ENCODE measurements at regions not wholly inside any gene's neighbourhood (a gene's known extent, or its start where the extent isn't known, plus 50 kb on each side); places are given as distances from the start of the nearest gene placed in this dataset.

DNA sequence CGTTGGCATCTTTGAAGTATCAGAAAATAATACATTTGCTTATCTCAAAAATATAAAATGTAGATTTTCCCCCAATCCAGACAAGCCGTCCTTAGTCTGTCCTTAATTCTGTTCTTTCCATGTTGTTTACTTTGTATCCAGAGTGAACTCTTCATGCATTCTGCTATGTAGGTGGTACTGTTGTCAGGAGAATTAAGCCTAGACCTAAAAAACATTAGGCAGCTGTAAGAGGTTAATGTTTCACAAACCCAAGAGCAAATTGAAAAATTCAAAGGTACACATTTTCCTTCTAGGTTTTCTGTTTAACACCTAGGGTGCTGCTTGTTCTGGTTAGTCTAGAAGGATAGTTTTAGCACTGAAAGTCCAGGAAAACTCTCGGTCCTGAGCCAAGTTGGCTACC is 426.4 kb downstream of the QKI start:
- Mint-ChIP-seq H3K27ac (ENCODE audit: unreplicated experiment) (no peak overlapping the region), H3K36me3 (ENCODE audit: unreplicated experiment) (peaks cover 12% of the 10 kb centered on the region), H3K4me1 (ENCODE audit: low read depth, unreplicated experiment) (peaks cover 17% of the 10 kb centered on the region), H3K27me3 (ENCODE audit: unreplicated experiment) (peaks cover 2% of the 10 kb centered on the region), H3K4me3 (ENCODE audit: unreplicated experiment) (no peak overlapping the region), H3K9me3 (ENCODE audit: unreplicated experiment) (peaks cover 5% of the 10 kb centered on the region)
- no peak for DNase-seq
- TF ChIP-seq, protein P1, sequence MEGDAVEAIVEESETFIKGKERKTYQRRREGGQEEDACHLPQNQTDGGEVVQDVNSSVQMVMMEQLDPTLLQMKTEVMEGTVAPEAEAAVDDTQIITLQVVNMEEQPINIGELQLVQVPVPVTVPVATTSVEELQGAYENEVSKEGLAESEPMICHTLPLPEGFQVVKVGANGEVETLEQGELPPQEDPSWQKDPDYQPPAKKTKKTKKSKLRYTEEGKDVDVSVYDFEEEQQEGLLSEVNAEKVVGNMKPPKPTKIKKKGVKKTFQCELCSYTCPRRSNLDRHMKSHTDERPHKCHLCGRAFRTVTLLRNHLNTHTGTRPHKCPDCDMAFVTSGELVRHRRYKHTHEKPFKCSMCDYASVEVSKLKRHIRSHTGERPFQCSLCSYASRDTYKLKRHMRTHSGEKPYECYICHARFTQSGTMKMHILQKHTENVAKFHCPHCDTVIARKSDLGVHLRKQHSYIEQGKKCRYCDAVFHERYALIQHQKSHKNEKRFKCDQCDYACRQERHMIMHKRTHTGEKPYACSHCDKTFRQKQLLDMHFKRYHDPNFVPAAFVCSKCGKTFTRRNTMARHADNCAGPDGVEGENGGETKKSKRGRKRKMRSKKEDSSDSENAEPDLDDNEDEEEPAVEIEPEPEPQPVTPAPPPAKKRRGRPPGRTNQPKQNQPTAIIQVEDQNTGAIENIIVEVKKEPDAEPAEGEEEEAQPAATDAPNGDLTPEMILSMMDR (IDR thresholded peaks at IDR 0.05; ENCODE audit: partially characterized antibody, unreplicated experiment), result no peak

DNA sequence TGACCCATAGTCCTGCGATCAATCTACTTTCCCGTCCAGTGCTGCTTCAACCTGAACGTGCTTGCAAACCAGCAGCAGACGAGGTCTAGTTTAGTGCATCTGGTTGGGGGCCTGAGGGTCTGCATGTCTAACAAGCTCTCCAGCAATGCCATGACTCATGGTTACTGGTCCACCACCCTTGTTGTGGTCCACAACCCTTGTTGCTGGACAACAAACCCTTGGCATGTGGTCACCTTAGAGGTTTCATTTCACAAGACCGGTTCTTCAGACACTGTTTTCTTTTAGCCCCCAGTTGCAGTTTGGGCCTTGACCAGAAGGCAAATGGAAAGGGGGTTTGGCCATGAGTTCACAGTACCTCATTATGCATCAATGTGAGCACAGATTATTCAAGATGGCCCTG is 424.8 kb downstream of the QKI start:
- Mint-ChIP-seq H3K9me3 (ENCODE audit: unreplicated experiment) (peaks cover 5% of the 10 kb centered on the region), H3K27ac (ENCODE audit: unreplicated experiment) (no peak overlapping the region), H3K36me3 (ENCODE audit: unreplicated experiment) (peaks cover 12% of the 10 kb centered on the region), H3K4me1 (ENCODE audit: low read depth, unreplicated experiment) (peaks cover 17% of the 10 kb centered on the region), H3K27me3 (ENCODE audit: unreplicated experiment) (peaks cover 2% of the 10 kb centered on the region), H3K4me3 (ENCODE audit: unreplicated experiment) (no peak overlapping the region)
- no peak for DNase-seq
- TF ChIP-seq, protein P1 (IDR thresholded peaks at IDR 0.05; ENCODE audit: partially characterized antibody, unreplicated experiment), result no peak

DNA sequence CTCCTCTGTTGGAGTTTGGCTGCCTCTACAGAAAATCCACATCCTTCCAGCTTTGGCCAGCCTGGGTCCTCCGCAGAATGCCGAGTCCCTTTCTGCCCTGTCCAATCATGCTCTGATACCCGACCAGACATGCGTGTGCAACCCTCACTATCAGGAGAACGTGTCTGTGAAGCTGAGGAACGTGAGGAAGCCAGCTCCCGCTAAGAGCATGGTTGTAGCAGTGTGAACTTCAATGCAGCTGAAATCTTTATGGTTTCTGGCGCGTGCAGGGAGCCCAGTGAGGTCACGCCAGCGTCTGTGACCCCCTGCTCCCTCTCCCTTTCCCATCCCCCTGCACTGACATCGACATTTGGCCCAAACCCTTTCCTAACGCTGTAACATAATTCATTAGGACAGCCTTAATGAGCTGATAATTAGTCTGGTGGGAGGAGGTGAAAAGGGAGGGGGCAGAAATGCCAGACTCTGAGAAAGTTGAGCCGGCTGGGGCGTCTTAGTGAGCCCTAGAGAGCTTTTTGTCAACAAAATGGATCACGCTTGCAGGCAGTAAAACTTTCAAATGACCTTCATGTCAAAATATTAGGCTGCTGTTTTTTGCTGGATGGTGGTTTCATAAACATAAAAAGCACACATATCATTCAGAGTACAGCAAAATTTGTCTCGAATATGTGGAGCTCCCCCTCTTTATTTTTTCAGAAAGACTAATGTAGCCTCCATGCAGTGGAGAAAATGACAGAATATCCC is 423.3 kb downstream of the QKI start:
- Mint-ChIP-seq H3K36me3 (ENCODE audit: unreplicated experiment) (peaks cover 12% of the 10 kb centered on the region), H3K4me1 (ENCODE audit: low read depth, unreplicated experiment) (peaks cover 17% of the 10 kb centered on the region), H3K4me3 (ENCODE audit: unreplicated experiment) (no peak overlapping the region), H3K27ac (ENCODE audit: unreplicated experiment) (peak overlapping the region; percentile 13), H3K27me3 (ENCODE audit: unreplicated experiment) (peaks cover 2% of the 10 kb centered on the region), H3K9me3 (ENCODE audit: unreplicated experiment) (peaks cover 5% of the 10 kb centered on the region)
- TF ChIP-seq, protein P1 (IDR thresholded peaks at IDR 0.05; ENCODE audit: partially characterized antibody, unreplicated experiment), result no peak
- peak; percentile 25 for DNase-seq

DNA sequence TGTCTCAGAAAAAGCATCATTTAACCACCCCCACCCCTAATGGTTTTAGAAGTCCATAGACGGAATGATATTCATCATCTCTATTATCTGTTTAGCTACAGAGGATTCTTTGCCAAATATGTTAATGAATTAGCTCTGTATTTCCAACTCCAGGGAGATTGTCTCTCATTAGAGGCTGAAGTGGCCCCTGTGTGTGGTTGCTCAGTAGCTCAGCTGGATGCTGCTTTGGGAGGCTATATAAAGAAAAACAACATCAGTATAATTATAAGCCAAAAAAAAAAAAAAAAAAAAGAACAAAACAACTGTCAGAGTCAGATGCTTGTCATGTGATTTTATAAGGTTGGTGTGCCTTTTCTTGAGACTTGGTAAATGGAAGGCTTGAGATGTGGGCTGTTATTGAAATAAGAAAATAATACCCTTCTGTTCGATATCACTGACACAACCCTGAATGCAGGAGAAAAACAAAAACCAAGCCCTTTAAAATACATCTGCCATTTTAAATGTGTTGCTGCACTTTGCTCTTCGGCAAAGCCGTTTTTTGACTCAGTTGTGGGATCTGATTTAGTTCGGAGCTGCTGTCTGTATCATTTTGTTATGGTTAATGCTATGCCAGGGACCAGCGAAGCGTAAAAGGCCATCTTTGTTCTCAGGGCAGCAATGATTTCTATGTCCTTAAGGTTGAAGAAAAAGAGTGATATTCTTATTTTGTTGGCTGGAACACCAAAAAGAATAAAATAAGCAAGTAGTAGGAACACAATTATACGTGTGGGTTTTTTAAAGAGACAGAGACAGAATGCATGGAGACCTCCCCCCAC is 422.6 kb downstream of the QKI start:
- H3K27me3 Mint-ChIP-seq (ENCODE audit: unreplicated experiment), result peaks cover 2% of the 10 kb centered on the region
- peaks cover 4% of the 10 kb centered on the region for H3K9me3 Mint-ChIP-seq (ENCODE audit: unreplicated experiment)
- TF ChIP-seq, protein P1 (IDR thresholded peaks at IDR 0.05; ENCODE audit: partially characterized antibody, unreplicated experiment), result no peak
- H3K4me3 Mint-ChIP-seq (ENCODE audit: unreplicated experiment), result no peak overlapping the region
- no peak for DNase-seq
- H3K27ac Mint-ChIP-seq (ENCODE audit: unreplicated experiment), result no peak overlapping the region
- H3K36me3 Mint-ChIP-seq (ENCODE audit: unreplicated experiment), result peaks cover 9% of the 10 kb centered on the region
- peaks cover 17% of the 10 kb centered on the region for H3K4me1 Mint-ChIP-seq (ENCODE audit: low read depth, unreplicated experiment)
